ENCODE measurements at regions not wholly inside any gene's neighbourhood (a gene's known extent, or its start where the extent isn't known, plus 50 kb on each side); places are given as distances from the start of the nearest gene placed in this dataset.

DNA sequence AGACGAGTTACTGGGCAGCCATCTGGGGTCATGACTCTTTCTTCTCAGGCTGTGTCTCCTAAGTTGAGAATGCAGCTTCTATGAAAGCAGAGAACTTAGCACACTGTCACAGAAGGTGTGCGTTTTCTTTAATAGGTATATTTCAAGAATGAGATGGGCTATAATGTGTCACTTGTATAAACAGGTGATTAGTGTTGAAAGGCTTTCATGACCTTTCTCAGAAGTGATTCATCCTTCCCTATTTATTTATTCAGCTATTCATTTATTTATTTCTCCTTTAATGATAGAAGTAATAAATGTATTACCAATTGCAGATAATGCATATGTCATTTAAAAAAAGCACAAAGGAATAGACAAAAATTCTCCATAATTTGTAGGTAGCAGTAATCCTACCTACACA is 157.2 kb upstream of the COL21A1 start:
- TF ChIP-seq, protein P1, sequence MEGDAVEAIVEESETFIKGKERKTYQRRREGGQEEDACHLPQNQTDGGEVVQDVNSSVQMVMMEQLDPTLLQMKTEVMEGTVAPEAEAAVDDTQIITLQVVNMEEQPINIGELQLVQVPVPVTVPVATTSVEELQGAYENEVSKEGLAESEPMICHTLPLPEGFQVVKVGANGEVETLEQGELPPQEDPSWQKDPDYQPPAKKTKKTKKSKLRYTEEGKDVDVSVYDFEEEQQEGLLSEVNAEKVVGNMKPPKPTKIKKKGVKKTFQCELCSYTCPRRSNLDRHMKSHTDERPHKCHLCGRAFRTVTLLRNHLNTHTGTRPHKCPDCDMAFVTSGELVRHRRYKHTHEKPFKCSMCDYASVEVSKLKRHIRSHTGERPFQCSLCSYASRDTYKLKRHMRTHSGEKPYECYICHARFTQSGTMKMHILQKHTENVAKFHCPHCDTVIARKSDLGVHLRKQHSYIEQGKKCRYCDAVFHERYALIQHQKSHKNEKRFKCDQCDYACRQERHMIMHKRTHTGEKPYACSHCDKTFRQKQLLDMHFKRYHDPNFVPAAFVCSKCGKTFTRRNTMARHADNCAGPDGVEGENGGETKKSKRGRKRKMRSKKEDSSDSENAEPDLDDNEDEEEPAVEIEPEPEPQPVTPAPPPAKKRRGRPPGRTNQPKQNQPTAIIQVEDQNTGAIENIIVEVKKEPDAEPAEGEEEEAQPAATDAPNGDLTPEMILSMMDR (conservative IDR thresholded peaks at IDR 0.05; ENCODE audit: low read depth, low read length), result no peak
- TF ChIP-seq EZH2 (IDR thresholded peaks at IDR 0.05; ENCODE audit: low read length, unreplicated experiment), result no peak
